PC-9 (cell line): ENCODE measurements at regions not wholly inside any gene's neighbourhood (a gene's known extent, or its start where the extent isn't known, plus 50 kb on each side); places are given as distances from the start of the nearest gene placed in this dataset.

Experiments
- BruUV-seq: library from RNA; stranded (reverse); fragments of 400-500 nt; replicated peaks from 2 replicates; lab custom pipeline; 2021; lab: Mats Ljungman, UMichigan
- CTCF ChIA-PET: fragments of 300-600 bp; sonication (Branson Sonifier 250); formaldehyde crosslinking; loops from one replicate; lab custom pipeline; 2022; ENCODE audit warnings: antibody characterized with exemption; lab: Charles Lee
- POLR2A ChIA-PET: fragments of 300-600 bp; sonication (Branson Sonifier 250); formaldehyde crosslinking; loops from one replicate; lab custom pipeline; 2022; ENCODE audit warnings: antibody characterized with exemption; ENCODE audit not compliant: unreplicated experiment; lab: Charles Lee
- DNase-seq, 2 experiments: peaks; one replicate each; pipeline versions ENCODE4 v3.0.0 to v3.0.0-alpha.2; 2015 to 2022; ENCODE audit warnings: mixed read lengths in 1 of 2
- H2AFZ ChIP-seq: fragments of 200-600 bp; sonication (generic); 2 replicates; pipeline ENCODE4 v1.8.1; 2017; ENCODE audit warnings: antibody characterized with exemption
- H3F3A ChIP-seq: fragments of 200-600 bp; sonication (generic); 2 replicates; pipeline ENCODE4 v1.8.1; 2017; ENCODE audit warnings: antibody characterized with exemption, mild to moderate bottlenecking, low read depth; ENCODE audit not compliant: insufficient read depth
- H3K27ac ChIP-seq: fragments of 200-600 bp; sonication (generic); 2 replicates; pipeline ENCODE4 v1.6.1; 2016; ENCODE audit warnings: mixed run types
- H3K27me3 ChIP-seq: fragments of 200-600 bp; sonication (generic); 2 replicates; pipeline ENCODE4 v1.6.1; 2016; ENCODE audit warnings: low read depth, mixed run types; ENCODE audit not compliant: insufficient read depth
- H3K36me3 ChIP-seq: fragments of 200-600 bp; sonication (generic); 2 replicates; pipeline ENCODE4 v1.6.1; 2016; ENCODE audit warnings: low read depth, mixed run types
- H3K4me1 ChIP-seq: fragments of 200-600 bp; sonication (generic); replicated peaks from 2 replicates; pipeline ENCODE4 v1.6.1; 2016; ENCODE audit warnings: mixed run types; ENCODE audit not compliant: insufficient read depth
- H3K4me2 ChIP-seq: fragments of 200-600 bp; sonication (generic); 2 replicates; pipeline ENCODE4 v1.6.1; 2017; ENCODE audit warnings: mixed run types
- H3K4me3 ChIP-seq: fragments of 200-600 bp; sonication (generic); 2 replicates; pipeline ENCODE4 v1.6.1; 2016; ENCODE audit warnings: mixed run types
- H3K79me2 ChIP-seq: fragments of 200-600 bp; sonication (generic); 2 replicates; pipeline ENCODE4 v1.6.1; 2017; ENCODE audit warnings: low read depth, mixed run types
- H3K9me2 ChIP-seq: fragments of 200-600 bp; sonication (generic); 2 replicates; pipeline ENCODE4 v1.8.1; 2017; ENCODE audit warnings: mild to moderate bottlenecking; ENCODE audit not compliant: insufficient read depth
- H3K9me3 ChIP-seq: fragments of 200-600 bp; sonication (generic); 2 replicates; pipeline ENCODE4 v1.8.1; 2016; ENCODE audit warnings: low read depth; ENCODE audit not compliant: insufficient read depth
- H4K20me1 ChIP-seq: fragments of 200-600 bp; sonication (generic); 2 replicates; pipeline ENCODE4 v1.8.1; 2017; ENCODE audit not compliant: insufficient read depth
- EZH2 ChIP-seq: fragments of 200-600 bp; sonication (generic); IDR thresholded peaks from 2 replicates; pipeline ENCODE4 v1.8.0; 2017; ENCODE audit warnings: antibody characterized with exemption, low read depth
- intact Hi-C: fragments of 100-400 bp; cut with micrococcal nuclease; formaldehyde crosslinking; loops from one replicate; pipeline ENCODE4 v1.10.0; 2022; ENCODE audit not compliant: unreplicated experiment
- TF ChIP-seq, protein P1 (sequence below): fragments of 200-600 bp; sonication (generic); conservative IDR thresholded peaks from 2 replicates; pipeline ENCODE4 v1.6.1; 2017; ENCODE audit warnings: mixed run types, antibody characterized with exemption, mild to moderate bottlenecking, moderate library complexity

DNA sequence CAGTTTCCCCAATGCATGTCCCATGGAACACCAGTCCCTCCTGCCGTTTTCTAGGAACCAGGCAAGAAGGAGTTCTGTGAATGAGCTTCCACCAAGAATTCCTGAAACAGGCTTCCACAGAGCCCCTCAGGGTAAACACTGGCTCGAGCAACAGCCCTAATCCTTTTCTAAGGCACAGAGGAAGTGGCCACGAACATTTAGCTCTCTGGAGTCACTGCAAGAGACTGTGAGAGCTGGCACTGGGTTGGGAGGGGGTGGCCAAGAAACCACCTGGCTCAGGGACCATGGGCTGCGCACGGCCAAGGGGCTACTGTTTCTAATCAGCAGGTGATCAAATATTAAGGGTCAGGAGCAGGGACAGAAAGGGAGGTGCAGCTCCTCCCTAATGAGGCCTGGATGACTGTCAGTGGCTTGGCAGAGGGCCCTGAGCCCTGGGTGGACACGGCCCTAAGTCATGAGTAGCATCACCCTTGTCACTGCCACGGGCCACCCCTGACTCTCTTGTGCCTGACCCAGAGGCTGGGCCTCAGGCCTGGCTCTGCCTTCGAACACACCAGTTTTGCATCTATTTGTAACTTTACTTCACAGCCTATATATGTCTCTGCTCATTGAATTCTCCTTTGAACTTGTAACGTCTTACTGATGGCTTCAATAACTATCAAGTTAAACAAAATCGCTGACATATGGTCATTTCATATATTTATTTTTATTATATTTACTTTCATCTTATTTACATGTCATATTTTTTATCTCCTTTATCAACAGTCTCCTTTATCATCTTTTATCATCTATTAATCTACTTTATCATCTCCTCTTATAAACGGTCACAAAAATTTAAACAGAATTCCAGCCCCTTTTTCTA lies 154.0 kb downstream of the DICER1 start:
- no peak for TF ChIP-seq EZH2
- TF ChIP-seq, protein P1, sequence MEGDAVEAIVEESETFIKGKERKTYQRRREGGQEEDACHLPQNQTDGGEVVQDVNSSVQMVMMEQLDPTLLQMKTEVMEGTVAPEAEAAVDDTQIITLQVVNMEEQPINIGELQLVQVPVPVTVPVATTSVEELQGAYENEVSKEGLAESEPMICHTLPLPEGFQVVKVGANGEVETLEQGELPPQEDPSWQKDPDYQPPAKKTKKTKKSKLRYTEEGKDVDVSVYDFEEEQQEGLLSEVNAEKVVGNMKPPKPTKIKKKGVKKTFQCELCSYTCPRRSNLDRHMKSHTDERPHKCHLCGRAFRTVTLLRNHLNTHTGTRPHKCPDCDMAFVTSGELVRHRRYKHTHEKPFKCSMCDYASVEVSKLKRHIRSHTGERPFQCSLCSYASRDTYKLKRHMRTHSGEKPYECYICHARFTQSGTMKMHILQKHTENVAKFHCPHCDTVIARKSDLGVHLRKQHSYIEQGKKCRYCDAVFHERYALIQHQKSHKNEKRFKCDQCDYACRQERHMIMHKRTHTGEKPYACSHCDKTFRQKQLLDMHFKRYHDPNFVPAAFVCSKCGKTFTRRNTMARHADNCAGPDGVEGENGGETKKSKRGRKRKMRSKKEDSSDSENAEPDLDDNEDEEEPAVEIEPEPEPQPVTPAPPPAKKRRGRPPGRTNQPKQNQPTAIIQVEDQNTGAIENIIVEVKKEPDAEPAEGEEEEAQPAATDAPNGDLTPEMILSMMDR, result no peak
- H3K79me2 ChIP-seq, result no peaks in the 10 kb centered on the region
- H3K27me3 ChIP-seq, result peaks cover 67% of the 10 kb centered on the region
- H3K9me3 ChIP-seq, result no peaks in the 10 kb centered on the region
- POLR2A ChIA-PET, result no interaction called here
- H3K4me2 ChIP-seq, result no peak overlapping the region
- no peaks in the 10 kb centered on the region for H3K4me1 ChIP-seq
- H3F3A ChIP-seq, result no peaks in the 10 kb centered on the region
- H3K4me3 ChIP-seq, result no peak overlapping the region
- no peaks in the 10 kb centered on the region for H3K9me2 ChIP-seq
- no peak overlapping the region for H3K27ac ChIP-seq
- H2AFZ ChIP-seq, result no peak overlapping the region
- DNase-seq, result no peak
- H4K20me1 ChIP-seq, result no peaks in the 10 kb centered on the region
- intact Hi-C loops, result no loop called here
- CTCF ChIA-PET, result no interaction called here
- BruUV-seq, result no TSS peak
- H3K36me3 ChIP-seq, result no peaks in the 10 kb centered on the region

DNA sequence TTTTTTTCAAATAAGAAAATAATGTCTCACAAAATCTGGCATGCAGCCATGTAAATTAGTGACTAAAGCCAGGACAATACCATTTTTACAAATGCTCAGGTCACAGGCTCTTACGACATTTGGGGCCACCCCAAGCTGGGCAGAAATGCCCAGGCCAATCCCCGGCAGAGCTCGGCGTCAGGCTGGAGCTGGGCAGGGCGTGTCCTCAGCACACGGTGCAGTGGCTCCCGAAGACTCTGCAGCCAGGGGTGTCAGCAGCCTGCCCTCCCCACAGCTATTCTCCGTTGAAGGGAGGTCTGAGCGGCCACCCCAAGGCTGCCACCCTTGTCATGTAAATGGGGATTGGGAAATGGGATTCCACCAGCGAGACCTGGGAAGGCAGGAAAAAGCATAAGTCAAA lies 158.6 kb downstream of the DICER1 start:
- peaks cover 46% of the 10 kb centered on the region for H3K27me3 ChIP-seq
- no peak overlapping the region for H3K4me3 ChIP-seq

DNA sequence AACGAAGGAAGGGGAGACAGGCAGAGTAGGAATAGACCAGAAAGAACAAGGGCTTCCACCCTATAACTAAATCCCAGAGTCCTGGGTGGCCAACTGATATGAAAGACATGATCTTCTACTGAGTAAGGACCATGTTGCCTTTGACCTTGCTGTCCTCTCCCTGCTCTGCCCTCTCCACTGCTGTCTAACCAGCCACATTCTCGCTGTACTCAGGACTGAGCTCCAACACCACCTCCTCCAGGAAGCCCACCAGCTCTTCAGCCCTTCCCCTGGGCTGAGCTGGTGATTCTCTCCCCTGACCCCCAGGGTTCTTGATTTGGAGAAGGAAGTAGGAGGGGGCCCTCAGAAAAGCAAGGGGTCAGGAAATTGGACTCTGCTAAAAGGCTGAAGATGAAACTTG lies 159.2 kb downstream of the DICER1 start:
- Histone ChIP-seq H3K36me3 (no peaks in the 10 kb centered on the region), H3K27me3 (peaks cover 43% of the 10 kb centered on the region), H3K79me2 (no peaks in the 10 kb centered on the region), H3K9me3 (no peaks in the 10 kb centered on the region), H3K4me3 (no peak overlapping the region), H3K9me2 (no peaks in the 10 kb centered on the region), H3K4me1 (no peaks in the 10 kb centered on the region), H4K20me1 (no peaks in the 10 kb centered on the region), H2AFZ (no peak overlapping the region), H3F3A (no peaks in the 10 kb centered on the region), H3K4me2 (no peak overlapping the region), H3K27ac (no peak overlapping the region)
- POLR2A ChIA-PET, result no interaction called here
- CTCF ChIA-PET, result no interaction called here
- DNase-seq, result no peak
- intact Hi-C loops, result no loop called here
- no peak for TF ChIP-seq EZH2
- TF ChIP-seq, protein P1, result no peak
- BruUV-seq, result no TSS peak

More for the DNA sequence above, 158.6 kb downstream of the DICER1 start:
- Histone ChIP-seq H3K4me1 (no peaks in the 10 kb centered on the region), H3K27ac (no peak overlapping the region), H3K4me2 (no peak overlapping the region), H3F3A (no peaks in the 10 kb centered on the region), H3K9me3 (no peaks in the 10 kb centered on the region), H3K79me2 (no peaks in the 10 kb centered on the region), H4K20me1 (no peaks in the 10 kb centered on the region), H3K36me3 (no peaks in the 10 kb centered on the region), H2AFZ (no peak overlapping the region), H3K9me2 (no peaks in the 10 kb centered on the region)
- no peak for TF ChIP-seq EZH2
- TF ChIP-seq, protein P1, result no peak
- no TSS peak for BruUV-seq
- no peak for DNase-seq
- intact Hi-C loops, result no loop called here
- ChIA-PET POLR2A (no interaction called here), CTCF (no interaction called here)
